Right lobe of liver (tissue), 6 donors: ENCODE measurements at regions not wholly inside any gene's neighbourhood (a gene's known extent, or its start where the extent isn't known, plus 50 kb on each side); places are given as distances from the start of the nearest gene placed in this dataset.

Source experiments
- ATAC-seq, 4 donors: fragments of 200-7000 bp; cut with Tn5 transposase; one replicate each; pipeline ENCODE4 v1.9.1; 2020; ENCODE audit warnings: mild to moderate bottlenecking in 4 of 4, moderate library complexity in 4 of 4
- DNase-seq, 3 donors: peaks; one replicate each; pipeline ENCODE4 v3.0.0-alpha.2; 2020
- H3K27ac ChIP-seq, 3 donors: fragments of 200-600 bp; one replicate each; pipeline ENCODE4 v1.8.0; 2022
- H3K27me3 ChIP-seq, 2 donors: fragments of 200-600 bp; one replicate each; pipeline ENCODE4 v1.8.0; 2022
- H3K36me3 ChIP-seq, 4 donors: fragments of 200-600 bp; sonication (generic) in 1 of 4; one replicate each; pipeline versions ENCODE4 v1.5.1 to v1.8.0; 2017 to 2022; ENCODE audit warnings: control low read depth in 1 of 4
- H3K4me1 ChIP-seq, 4 donors: fragments of 200-600 bp; sonication (generic) in 1 of 4; one replicate each; pipeline versions ENCODE4 v1.5.1 to v1.8.0; 2017 to 2022; ENCODE audit warnings: control low read depth in 1 of 4
- H3K4me3 ChIP-seq, 3 donors: fragments of 200-600 bp; one replicate each; pipeline ENCODE4 v1.8.0; 2022
- H3K9me3 ChIP-seq, 4 donors: fragments of 200-600 bp; sonication (generic) in 1 of 4; one replicate each; pipeline versions ENCODE4 v1.5.1 to v1.8.0; 2017 to 2022; ENCODE audit warnings: control low read depth in 1 of 4
- CTCF ChIP-seq, 4 donors: fragments of 200-600 bp in 3 of 4; fragments of 450-650 bp in 1 of 4; IDR thresholded peaks; one replicate each; pipeline versions ENCODE4 v1.5.1 to v1.8.0; 2016 to 2022; ENCODE audit warnings: antibody characterized with exemption in 4 of 4, mild to moderate bottlenecking in 2 of 4
- POLR2A ChIP-seq: fragments of 450-650 bp; IDR thresholded peaks from one replicate; pipeline ENCODE4 v1.6.1; 2017; ENCODE audit warnings: antibody characterized with exemption, mild to moderate bottlenecking
- WGBS: methylation state at CpG from one replicate; pipeline ENCODE4 v1.1.6; 2018; ENCODE audit warnings: low coverage, low lambda C conversion rate; ENCODE audit not compliant: insufficient coverage; ENCODE audit errors: missing lambda C conversion rate; 5-methylcytosine and 5-hydroxymethylcytosine counted together
- intact Hi-C, 2 donors: fragments of 100-400 bp; cut with DNase I; formaldehyde crosslinking; loops; one replicate each; pipeline versions ENCODE4 v1.11.2 to v1.14.1; 2022
- donor health status: DM: no; HTN: yes; CAD: no.
- donor health status: DM: no; HTN: no; CAD: no.
- donor health status: DM: no; HTN: no; CAD: no.
- donor health status: DM: no; HTN: yes; CAD: no.
- donor health status: DM: no; HTN: yes; CAD: no.

- H3K27ac ChIP-seq = no peak overlapping the region
- ATAC-seq (peak; percentile 40 to 61 (median 50)), DNase-seq (no peak)
- H3K4me3 ChIP-seq = no peak overlapping the region
- intact Hi-C loops = no loop called here
- no peak for TF ChIP-seq CTCF (IDR thresholded peaks at IDR 0.05)
- WGBS = 43% methylated on average over 4 of the region's 10 CpGs
- no peaks in the 10 kb centered on the region for H3K4me1 ChIP-seq
- H3K27me3 ChIP-seq = no peaks in the 10 kb centered on the region
- H3K9me3 ChIP-seq = no peaks in the 10 kb centered on the region
- H3K36me3 ChIP-seq = no peaks in the 10 kb centered on the region
Observed at GRCh38 chr15:69666441-69666882, 213.8 kb downstream of the RPLP1 start.

- Histone ChIP-seq H3K4me1 (no peaks in the 10 kb centered on the region), H3K27ac (no peak overlapping the region), H3K27me3 (no peaks in the 10 kb centered on the region), H3K36me3 (no peaks in the 10 kb centered on the region), H3K4me3 (no peak overlapping the region), H3K9me3 (no peaks in the 10 kb centered on the region)
- 62% methylated on average over 14 of the region's 19 CpGs for WGBS
- ATAC-seq (peak; percentile 13 to 57 (median 46)), DNase-seq (peak in 2 of 3 donors; percentile 42 to 63)
- TF ChIP-seq POLR2A (no peak), CTCF (IDR thresholded peaks at IDR 0.05) (no peak)
- intact Hi-C loops = no loop called here
Observed at GRCh38 chr15:69666921-69667811, 214.5 kb downstream of the RPLP1 start.

- DNase-seq (no peak), ATAC-seq (no peak)
- TF ChIP-seq CTCF (IDR thresholded peaks at IDR 0.05) (no peak), POLR2A (no peak)
- intact Hi-C loops = no loop called here
- WGBS = 57% methylated on average over 1 of the region's 6 CpGs
- Histone ChIP-seq H3K27me3 (no peaks in the 10 kb centered on the region), H3K4me3 (no peak overlapping the region), H3K4me1 (no peaks in the 10 kb centered on the region), H3K27ac (no peak overlapping the region), H3K36me3 (no peaks in the 10 kb centered on the region), H3K9me3 (no peaks in the 10 kb centered on the region)
Observed at GRCh38 chr15:69668039-69668705, 215.6 kb downstream of the RPLP1 start.

GRCh38 chr15:69668963-69669362 lies 216.3 kb downstream of the RPLP1 start:
- DNase-seq (no peak), ATAC-seq (peak; percentile 17 to 38 (median 27))
- intact Hi-C loops = no loop called here
- WGBS = 80% methylated on average over 1 of the region's 4 CpGs
- H3K4me1 ChIP-seq = no peaks in the 10 kb centered on the region
- H3K36me3 ChIP-seq = no peaks in the 10 kb centered on the region
- no peak overlapping the region for H3K27ac ChIP-seq
- no peaks in the 10 kb centered on the region for H3K27me3 ChIP-seq
- no peaks in the 10 kb centered on the region for H3K9me3 ChIP-seq
- TF ChIP-seq CTCF (IDR thresholded peaks at IDR 0.05) = no peak
- no peak overlapping the region for H3K4me3 ChIP-seq
